D721Med (cell line): ENCODE measurements at regions not wholly inside any gene's neighbourhood (a gene's known extent, or its start where the extent isn't known, plus 50 kb on each side); places are given as distances from the start of the nearest gene placed in this dataset.
"Not testable (repeated sequence)": the region's sequence is repeated elsewhere in the genome, so short reads cannot be mapped to it uniquely, and the experiment has no call there.

Source experiments
- DNase-seq: peaks from one replicate; pipeline ENCODE4 v3.0.0; 2011; ENCODE audit warnings: low spot score; ENCODE audit not compliant: insufficient read length
- FAIRE-seq: peaks from 2 replicates; lab custom pipeline; 2011; peaks lifted over from hg19 to GRCh38; lab: Jason Lieb, UNC
- TF ChIP-seq, protein P1 (sequence below): IDR thresholded peaks from 2 replicates; pipeline ENCODE4 v1.5.1; 2012; ENCODE audit warnings: mild to moderate bottlenecking, control low read depth; ENCODE audit not compliant: insufficient read depth; ENCODE audit errors: missing control alignments

DNA sequence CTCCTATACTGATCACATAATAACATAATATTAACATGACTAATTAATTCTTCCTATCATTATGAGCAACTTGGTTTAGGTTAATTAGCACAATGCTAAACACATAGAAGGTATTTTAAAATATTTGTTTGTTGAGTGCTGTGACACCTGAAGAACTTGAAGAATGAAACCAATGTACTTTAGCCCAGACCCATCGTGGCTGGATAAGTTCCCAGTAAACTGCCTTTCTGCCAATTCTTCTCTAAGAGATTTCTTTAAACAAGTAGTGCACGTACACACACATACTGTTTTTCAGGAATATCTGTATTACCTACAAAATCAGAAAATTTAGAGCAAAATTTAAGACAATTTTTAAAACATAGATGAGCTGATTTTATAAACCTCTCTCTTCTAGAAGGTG lies 207.4 kb upstream of the SSTR1 start:
- TF ChIP-seq, protein P1, sequence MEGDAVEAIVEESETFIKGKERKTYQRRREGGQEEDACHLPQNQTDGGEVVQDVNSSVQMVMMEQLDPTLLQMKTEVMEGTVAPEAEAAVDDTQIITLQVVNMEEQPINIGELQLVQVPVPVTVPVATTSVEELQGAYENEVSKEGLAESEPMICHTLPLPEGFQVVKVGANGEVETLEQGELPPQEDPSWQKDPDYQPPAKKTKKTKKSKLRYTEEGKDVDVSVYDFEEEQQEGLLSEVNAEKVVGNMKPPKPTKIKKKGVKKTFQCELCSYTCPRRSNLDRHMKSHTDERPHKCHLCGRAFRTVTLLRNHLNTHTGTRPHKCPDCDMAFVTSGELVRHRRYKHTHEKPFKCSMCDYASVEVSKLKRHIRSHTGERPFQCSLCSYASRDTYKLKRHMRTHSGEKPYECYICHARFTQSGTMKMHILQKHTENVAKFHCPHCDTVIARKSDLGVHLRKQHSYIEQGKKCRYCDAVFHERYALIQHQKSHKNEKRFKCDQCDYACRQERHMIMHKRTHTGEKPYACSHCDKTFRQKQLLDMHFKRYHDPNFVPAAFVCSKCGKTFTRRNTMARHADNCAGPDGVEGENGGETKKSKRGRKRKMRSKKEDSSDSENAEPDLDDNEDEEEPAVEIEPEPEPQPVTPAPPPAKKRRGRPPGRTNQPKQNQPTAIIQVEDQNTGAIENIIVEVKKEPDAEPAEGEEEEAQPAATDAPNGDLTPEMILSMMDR: no peak
- FAIRE-seq (no peak), DNase-seq (no peak)

DNA sequence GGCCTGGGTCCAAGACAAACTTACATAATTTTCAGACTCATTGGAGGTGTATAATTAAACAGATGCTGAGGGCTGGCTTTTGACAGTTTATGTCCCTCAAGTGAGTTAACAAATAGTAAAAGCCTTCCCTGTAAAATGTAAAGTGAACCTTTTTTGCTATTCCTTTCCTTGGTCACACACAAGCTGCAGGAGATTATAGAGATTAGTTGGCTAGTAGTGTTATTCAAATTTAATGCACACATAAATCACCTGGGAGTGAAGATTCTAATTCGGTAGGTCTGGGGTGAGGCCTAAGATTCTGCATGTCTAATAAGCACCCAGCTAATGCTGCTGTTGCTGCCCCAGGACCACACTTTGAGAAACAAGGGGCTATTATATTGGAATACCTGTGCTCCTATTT lies 206.2 kb upstream of the SSTR1 start:
- DNase-seq (no peak), FAIRE-seq (no peak)
- TF ChIP-seq, protein P1: no peak

- no peak for FAIRE-seq
- TF ChIP-seq, protein P1: no peak
These were observed 203.7 kb upstream of the SSTR1 start for GRCh38 chr14:38003746-38004609.

DNA sequence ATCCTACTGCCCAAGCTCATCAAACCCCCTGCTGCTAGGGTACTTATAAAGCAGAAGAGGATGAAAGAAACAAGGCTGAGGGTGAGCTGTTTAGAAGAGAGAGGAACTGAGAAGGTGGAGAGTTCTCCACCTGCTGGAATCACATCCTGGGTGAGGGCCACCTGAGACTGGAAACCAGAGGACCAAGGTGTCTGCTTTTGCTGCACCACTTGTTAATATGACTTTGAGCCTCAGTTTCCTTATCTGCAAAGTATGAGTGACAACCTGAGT lies 203.2 kb upstream of the SSTR1 start:
- DNase-seq: no peak
- TF ChIP-seq, protein P1: no peak
- peak; percentile 38 for FAIRE-seq

More at GRCh38 chr14:38003746-38004609, 203.7 kb upstream of the SSTR1 start:
- DNase-seq: no peak

GRCh38 chr14:38011156-38011555 lies 196.5 kb upstream of the SSTR1 start:
- FAIRE-seq, DNase-seq: not testable (repeated sequence)

GRCh38 chr14:38012056-38012455 lies 195.6 kb upstream of the SSTR1 start:
- no peak for DNase-seq
- no peak for FAIRE-seq
- TF ChIP-seq, protein P1: no peak

DNA sequence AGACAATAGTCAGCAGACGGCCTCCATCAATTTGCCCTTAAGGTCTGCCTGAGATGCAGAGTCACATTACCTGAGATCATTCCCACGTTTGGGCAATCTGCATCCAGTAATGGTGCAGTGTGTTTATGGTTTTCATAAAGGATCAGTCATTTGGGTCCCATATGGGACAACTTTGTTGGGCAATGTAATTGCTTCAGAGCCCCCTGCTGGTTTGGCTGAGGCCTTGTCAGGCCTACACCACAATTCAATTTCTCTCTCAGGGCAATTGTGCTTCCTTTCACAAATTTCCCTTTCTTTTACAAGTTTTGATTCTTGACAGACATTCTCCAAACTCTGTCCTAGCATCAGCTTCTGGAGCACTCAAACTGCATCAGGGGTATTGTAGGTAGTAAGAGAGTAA lies 191.2 kb upstream of the SSTR1 start:
- no peak for FAIRE-seq
- DNase-seq: no peak
- TF ChIP-seq, protein P1: no peak
